B cell (primary cell): ENCODE measurements at regions not wholly inside any gene's neighbourhood (a gene's known extent, or its start where the extent isn't known, plus 50 kb on each side); places are given as distances from the start of the nearest gene placed in this dataset.

Experiments
- ATAC-seq: fragments of 200-7000 bp; cut with Tn5 transposase; one replicate; pipeline ENCODE4 v1.10.0; 2021; ENCODE audit warnings: low read depth, mild to moderate bottlenecking, moderate number of reproducible peaks, moderate library complexity
- CTCF ChIA-PET: fragments of 350-600 bp; sonication (Branson Sonifier 250); formaldehyde crosslinking; loops from one replicate; lab custom pipeline; 2021; ENCODE audit warnings: antibody characterized with exemption, inconsistent platforms; lab: Charles Lee
- POLR2A ChIA-PET: fragments of 350-600 bp; sonication (Branson Sonifier 250); formaldehyde crosslinking; loops from one replicate; lab custom pipeline; 2021; ENCODE audit warnings: antibody characterized with exemption; lab: Charles Lee
- DNase-seq: peaks from one replicate; pipeline ENCODE4 v3.0.0; 2013
- H2AFZ ChIP-seq: 2 replicates; pipeline ENCODE4 v1.6.1; 2012; ENCODE audit warnings: mild to moderate bottlenecking, low read depth, low read length; ENCODE audit not compliant: insufficient read depth, poor library complexity, severe bottlenecking
- H3K27ac ChIP-seq, 2 donors: 1 replicate in 1 of 2; 2 replicates in 1 of 2; pipeline ENCODE4 v1.5.1; 2012 to 2013; ENCODE audit warnings: low read length in 2 of 2, mild to moderate bottlenecking in 2 of 2, moderate library complexity in 1 of 2
- H3K27me3 ChIP-seq, 4 experiments: fragments of 200-600 bp in 1 of 4; sonication (generic) in 1 of 4; replicated peaks in 1 of 4; 1 replicate in 2 of 4; 2 replicates in 2 of 4; pipeline versions ENCODE4 v1.6.1 to v1.7.0; 2013 to 2016; ENCODE audit warnings: low read length in 3 of 4, mild to moderate bottlenecking in 2 of 4, mixed read lengths in 1 of 4, moderate library complexity in 1 of 4; ENCODE audit not compliant: insufficient read depth in 4 of 4, control insufficient read depth in 3 of 4; ENCODE audit errors: control extremely low read depth in 1 of 4
- H3K36me3 ChIP-seq, 2 experiments: replicated peaks in 1 of 2; 1 replicate in 1 of 2; 2 replicates in 1 of 2; pipeline versions ENCODE4 v1.6.1 to v1.7.1; 2013; ENCODE audit warnings: low read length in 1 of 2; ENCODE audit not compliant: insufficient read depth in 2 of 2, control insufficient read depth in 1 of 2; ENCODE audit errors: control extremely low read depth in 1 of 2, extremely low read depth in 1 of 2
- H3K4me1 ChIP-seq, 2 donors: fragments of 200-600 bp in 1 of 2; sonication (generic) in 1 of 2; 1 replicate in 1 of 2; 2 replicates in 1 of 2; pipeline versions ENCODE4 v1.5.1 to v1.6.1; 2013 to 2017; ENCODE audit warnings: low read length in 2 of 2; ENCODE audit not compliant: control insufficient read depth in 2 of 2, insufficient read depth in 2 of 2
- H3K4me2 ChIP-seq: replicated peaks from 2 replicates; pipeline ENCODE3; 2012; ENCODE audit warnings: mild to moderate bottlenecking, low read depth, low read length; ENCODE audit not compliant: poor library complexity, severe bottlenecking
- H3K4me3 ChIP-seq, 5 experiments: fragments of 200-600 bp in 1 of 5; sonication (generic) in 1 of 5; 1 replicate in 3 of 5; 2 replicates in 2 of 5; pipeline versions ENCODE4 v1.5.1 to v1.7.0; 2011 to 2016; ENCODE audit warnings: low read length in 4 of 5, mild to moderate bottlenecking in 4 of 5, low read depth in 2 of 5, control low read depth in 1 of 5, moderate library complexity in 1 of 5; ENCODE audit not compliant: insufficient read depth in 1 of 5; ENCODE audit errors: control extremely low read depth in 1 of 5, extremely low read depth in 1 of 5
- H3K79me2 ChIP-seq: fragments of 200-600 bp; sonication (generic); one replicate; pipeline ENCODE4 v1.6.0; 2016; ENCODE audit warnings: low read length; ENCODE audit not compliant: control insufficient read depth, insufficient read depth
- H3K9ac ChIP-seq: fragments of 200-600 bp; sonication (generic); 2 replicates; pipeline ENCODE4 v1.6.1; 2017; ENCODE audit warnings: mild to moderate bottlenecking, low read length, moderate library complexity
- H3K9me3 ChIP-seq, 3 donors: one replicate each; pipeline versions ENCODE4 v1.6.1 to v1.7.1; 2013; ENCODE audit warnings: low read length in 2 of 3; ENCODE audit not compliant: control insufficient read depth in 2 of 3, insufficient read depth in 1 of 3; ENCODE audit errors: control extremely low read depth in 1 of 3
- H4K20me1 ChIP-seq: 2 replicates; pipeline ENCODE4 v1.6.0; 2012; ENCODE audit warnings: mild to moderate bottlenecking, low read length; ENCODE audit not compliant: insufficient read depth, control insufficient read depth, poor library complexity, severe bottlenecking
- H3K27ac Mint-ChIP-seq: one replicate; pipeline ENCODE4 v1.8.0; 2021; ENCODE audit warnings: mixed read lengths
- H3K27me3 Mint-ChIP-seq: one replicate; pipeline ENCODE4 v1.8.0; 2021; ENCODE audit warnings: mixed read lengths
- H3K4me1 Mint-ChIP-seq: one replicate; pipeline ENCODE4 v1.8.0; 2021; ENCODE audit warnings: mixed read lengths
- H3K4me3 Mint-ChIP-seq: one replicate; pipeline ENCODE4 v1.8.0; 2021; ENCODE audit warnings: mixed read lengths
- H3K9me3 Mint-ChIP-seq: one replicate; pipeline ENCODE4 v1.8.0; 2022; ENCODE audit warnings: mixed read lengths; ENCODE audit not compliant: insufficient read depth
- EZH2 ChIP-seq: IDR thresholded peaks from 2 replicates; pipeline ENCODE4 v1.6.1; 2012; ENCODE audit warnings: borderline replicate concordance, low read depth, mild to moderate bottlenecking, moderate library complexity, low read length; ENCODE audit not compliant: insufficient read depth, poor library complexity, severe bottlenecking
- WGBS: methylation state at CpG from one replicate; pipeline ENCODE4 v1.1.5; 2013; ENCODE audit warnings: missing lambda C conversion rate; ENCODE audit not compliant: insufficient coverage; 5-methylcytosine and 5-hydroxymethylcytosine counted together
- intact Hi-C: fragments of 100-400 bp; cut with micrococcal nuclease; formaldehyde crosslinking; loops from one replicate; pipeline ENCODE4 v1.10.0; 2022
- TF ChIP-seq, protein P1 (sequence below): fragments of 200-600 bp; IDR thresholded peaks from one replicate; pipeline ENCODE4 v1.8.0; 2022; ENCODE audit warnings: antibody characterized with exemption, mild to moderate bottlenecking

DNA sequence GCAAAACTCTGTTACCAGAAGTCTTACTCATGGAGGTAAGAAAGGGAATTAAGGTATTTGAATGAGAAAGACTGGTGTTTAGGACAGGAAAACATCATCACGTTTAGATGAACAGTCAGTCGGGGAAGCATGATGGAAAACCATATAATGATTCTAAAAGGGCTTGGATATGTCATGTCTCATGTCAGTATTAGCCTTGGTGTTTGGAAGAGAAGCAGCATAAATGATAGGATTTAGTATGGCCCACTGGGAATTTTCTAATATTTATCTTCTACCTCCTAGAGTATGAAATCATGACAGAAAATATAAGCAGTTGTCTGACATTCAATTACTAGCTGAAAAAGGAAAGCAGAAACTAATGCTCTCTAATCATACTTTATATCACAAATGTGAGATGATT is 1643.6 kb upstream of the CELF4 start:
- Histone ChIP-seq H3K4me2 (no peak overlapping the region), H3K27me3 (no peaks in the 10 kb centered on the region), H3K4me1 (no peaks in the 10 kb centered on the region), H3K36me3 (no peaks in the 10 kb centered on the region), H4K20me1 (no peaks in the 10 kb centered on the region), H3K27ac (no peak overlapping the region), H3K4me3 (no peak overlapping the region), H3K9ac (no peak overlapping the region), H2AFZ (no peak overlapping the region), H3K79me2 (no peaks in the 10 kb centered on the region), H3K9me3 (no peaks in the 10 kb centered on the region)
- no peaks in the 10 kb centered on the region for H3K27me3 Mint-ChIP-seq
- no peak overlapping the region for H3K4me3 Mint-ChIP-seq
- POLR2A ChIA-PET: no interaction called here
- no peak for ATAC-seq
- TF ChIP-seq EZH2: no peak
- TF ChIP-seq, protein P1, sequence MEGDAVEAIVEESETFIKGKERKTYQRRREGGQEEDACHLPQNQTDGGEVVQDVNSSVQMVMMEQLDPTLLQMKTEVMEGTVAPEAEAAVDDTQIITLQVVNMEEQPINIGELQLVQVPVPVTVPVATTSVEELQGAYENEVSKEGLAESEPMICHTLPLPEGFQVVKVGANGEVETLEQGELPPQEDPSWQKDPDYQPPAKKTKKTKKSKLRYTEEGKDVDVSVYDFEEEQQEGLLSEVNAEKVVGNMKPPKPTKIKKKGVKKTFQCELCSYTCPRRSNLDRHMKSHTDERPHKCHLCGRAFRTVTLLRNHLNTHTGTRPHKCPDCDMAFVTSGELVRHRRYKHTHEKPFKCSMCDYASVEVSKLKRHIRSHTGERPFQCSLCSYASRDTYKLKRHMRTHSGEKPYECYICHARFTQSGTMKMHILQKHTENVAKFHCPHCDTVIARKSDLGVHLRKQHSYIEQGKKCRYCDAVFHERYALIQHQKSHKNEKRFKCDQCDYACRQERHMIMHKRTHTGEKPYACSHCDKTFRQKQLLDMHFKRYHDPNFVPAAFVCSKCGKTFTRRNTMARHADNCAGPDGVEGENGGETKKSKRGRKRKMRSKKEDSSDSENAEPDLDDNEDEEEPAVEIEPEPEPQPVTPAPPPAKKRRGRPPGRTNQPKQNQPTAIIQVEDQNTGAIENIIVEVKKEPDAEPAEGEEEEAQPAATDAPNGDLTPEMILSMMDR: no peak
- no peak for DNase-seq
- 94% methylated on average over 2 of the region's 2 CpGs for WGBS
- peaks cover 5% of the 10 kb centered on the region for H3K9me3 Mint-ChIP-seq
- no peaks in the 10 kb centered on the region for H3K4me1 Mint-ChIP-seq
- CTCF ChIA-PET: no interaction called here
- no peak overlapping the region for H3K27ac Mint-ChIP-seq
- intact Hi-C loops: no loop called here

- Histone ChIP-seq H3K79me2 (no peaks in the 10 kb centered on the region), H3K4me2 (no peak overlapping the region), H3K4me1 (no peaks in the 10 kb centered on the region), H3K9me3 (no peaks in the 10 kb centered on the region), H3K4me3 (no peak overlapping the region), H3K9ac (no peak overlapping the region), H3K27me3 (no peaks in the 10 kb centered on the region), H3K36me3 (no peaks in the 10 kb centered on the region), H2AFZ (no peak overlapping the region), H3K27ac (no peak overlapping the region), H4K20me1 (no peaks in the 10 kb centered on the region)
- ChIA-PET POLR2A (no interaction called here), CTCF (no interaction called here)
- H3K9me3 Mint-ChIP-seq: peaks cover 5% of the 10 kb centered on the region
- H3K4me1 Mint-ChIP-seq: no peaks in the 10 kb centered on the region
- H3K27me3 Mint-ChIP-seq: no peaks in the 10 kb centered on the region
- no peak overlapping the region for H3K4me3 Mint-ChIP-seq
- WGBS: 59% methylated on average over 2 of the region's 2 CpGs
- DNase-seq (no peak), ATAC-seq (no peak)
- no peak overlapping the region for H3K27ac Mint-ChIP-seq
- intact Hi-C loops: no loop called here
- TF ChIP-seq, protein P1: no peak
- TF ChIP-seq EZH2: no peak
Measured at GRCh38 chr18:39208729-39209128, 1643.1 kb upstream of the CELF4 start.
